GM20000 (cell line): ENCODE measurements at regions not wholly inside any gene's neighbourhood (a gene's known extent, or its start where the extent isn't known, plus 50 kb on each side); places are given as distances from the start of the nearest gene placed in this dataset.

Experiments
- DNase-seq: peaks from one replicate; pipeline ENCODE4 v3.0.0; 2012; ENCODE audit warnings: low spot score
- CTCF ChIP-seq: IDR thresholded peaks from 2 replicates; pipeline ENCODE4 v1.5.1; 2012; ENCODE audit warnings: mild to moderate bottlenecking, control low read depth; ENCODE audit errors: extremely low read depth, missing control alignments

- TF ChIP-seq CTCF = no peak
- no peak for DNase-seq
Measured at GRCh38 chr6:109295109-109295773, 87.0 kb downstream of the CD164 start.

- no peak for DNase-seq
- TF ChIP-seq CTCF = no peak
Measured at GRCh38 chr6:109292983-109293586, 89.2 kb downstream of the CD164 start.

GRCh38 chr6:109292420-109292819 is 89.8 kb downstream of the CD164 start:
- TF ChIP-seq CTCF = no peak
- no peak for DNase-seq

- TF ChIP-seq CTCF = no peak
Measured at GRCh38 chr6:109291902-109292301, 90.4 kb downstream of the CD164 start.

GRCh38 chr6:109290143-109290931 is 91.9 kb downstream of the CD164 start:
- no peak for DNase-seq
- TF ChIP-seq CTCF = no peak

More at GRCh38 chr6:109291902-109292301, 90.4 kb downstream of the CD164 start:
- no peak for DNase-seq

GRCh38 chr6:109285366-109285765 is 96.9 kb downstream of the CD164 start:
- no peak for TF ChIP-seq CTCF
- DNase-seq = no peak

GRCh38 chr6:109284675-109285074 is 97.6 kb downstream of the CD164 start:
- no peak for DNase-seq
- TF ChIP-seq CTCF = no peak
